ENCODE measurements at regions not wholly inside any gene's neighbourhood (a gene's known extent, or its start where the extent isn't known, plus 50 kb on each side); places are given as distances from the start of the nearest gene placed in this dataset.
"Not testable (repeated sequence)": the region's sequence is repeated elsewhere in the genome, so short reads cannot be mapped to it uniquely, and the experiment has no call there.

- no peak for ATAC-seq
- intact Hi-C loops (cut with micrococcal nuclease): no loop called here
- DNase-seq: no peak
These were observed 122.1 kb upstream of the LRIG1 start for GRCh38 chr3:66622756-66623457.

GRCh38 chr3:66625505-66626216 is 124.8 kb upstream of the LRIG1 start:
- no peak for ATAC-seq
- DNase-seq: no peak
- intact Hi-C loops (cut with micrococcal nuclease): no loop called here

DNA sequence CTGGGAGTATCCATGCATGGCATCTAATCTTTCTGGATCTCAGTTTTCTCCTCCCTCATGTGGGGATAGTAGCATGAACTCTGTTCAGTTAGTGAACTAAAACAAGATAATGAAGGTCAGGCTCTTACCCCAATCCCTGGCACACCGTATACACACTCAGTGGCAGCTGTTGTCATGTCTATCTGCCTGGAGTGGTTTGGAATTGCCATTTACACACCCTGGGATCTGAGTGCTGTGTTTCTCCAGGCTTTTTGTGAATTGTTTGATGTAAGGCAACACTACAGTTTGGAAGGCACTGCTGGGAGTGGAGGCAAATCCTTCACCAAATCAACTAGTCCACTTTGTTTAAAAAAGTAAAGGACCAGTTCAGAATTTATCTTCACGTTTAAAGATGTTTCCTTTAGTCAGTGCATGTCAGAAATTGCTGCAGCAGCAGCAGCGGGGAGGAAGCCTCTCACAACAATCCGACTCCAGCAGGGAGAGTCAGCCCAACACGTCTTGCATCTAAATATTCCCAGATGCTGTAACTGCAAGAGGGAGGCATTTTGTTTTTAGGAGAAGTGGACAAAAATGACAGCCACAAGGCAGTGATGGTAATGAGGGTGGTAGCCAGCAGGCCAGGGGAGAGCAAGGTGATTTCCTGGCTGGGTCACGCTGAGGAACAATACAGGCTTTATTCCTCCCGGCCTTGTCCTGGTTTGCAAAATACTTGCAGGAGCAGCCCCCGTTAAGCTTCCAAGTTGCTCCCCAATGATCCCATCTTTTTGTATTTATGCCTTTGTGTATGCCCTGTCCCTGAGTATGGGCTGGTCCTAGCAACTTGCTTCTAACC is 128.5 kb upstream of the LRIG1 start:
- intact Hi-C loops (cut with micrococcal nuclease): no loop called here
- no peak for DNase-seq
- no peak for ATAC-seq

GRCh38 chr3:66629982-66630368 is 129.2 kb upstream of the LRIG1 start:
- ATAC-seq: no peak
- no peak for DNase-seq
- intact Hi-C loops (cut with micrococcal nuclease): no loop called here

GRCh38 chr3:66633402-66634381 is 132.9 kb upstream of the LRIG1 start:
- ATAC-seq: no peak
- intact Hi-C loops (cut with micrococcal nuclease): no loop called here
- no peak for DNase-seq

DNA sequence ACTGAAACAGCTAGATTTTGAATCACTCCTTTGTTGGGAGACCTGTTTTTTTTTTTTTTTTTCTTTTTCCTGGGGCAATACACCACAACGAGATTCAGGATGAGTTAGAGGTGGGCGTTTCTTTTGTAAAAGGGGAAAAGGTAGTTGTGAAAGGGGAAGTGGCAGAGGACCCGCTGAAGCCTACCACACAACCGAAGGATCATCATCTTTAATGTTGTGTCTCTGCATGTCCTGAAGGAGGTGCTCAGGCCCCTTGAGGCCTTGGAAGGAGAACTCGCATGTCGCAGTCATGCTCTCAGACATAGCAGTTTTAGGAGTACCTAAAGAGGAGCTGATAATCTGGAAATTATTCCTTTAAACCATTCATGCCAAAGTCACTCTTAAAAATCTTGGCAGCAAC is 137.9 kb upstream of the LRIG1 start:
- ATAC-seq: no peak
- intact Hi-C loops (cut with micrococcal nuclease): no loop called here
- DNase-seq: no peak

DNA sequence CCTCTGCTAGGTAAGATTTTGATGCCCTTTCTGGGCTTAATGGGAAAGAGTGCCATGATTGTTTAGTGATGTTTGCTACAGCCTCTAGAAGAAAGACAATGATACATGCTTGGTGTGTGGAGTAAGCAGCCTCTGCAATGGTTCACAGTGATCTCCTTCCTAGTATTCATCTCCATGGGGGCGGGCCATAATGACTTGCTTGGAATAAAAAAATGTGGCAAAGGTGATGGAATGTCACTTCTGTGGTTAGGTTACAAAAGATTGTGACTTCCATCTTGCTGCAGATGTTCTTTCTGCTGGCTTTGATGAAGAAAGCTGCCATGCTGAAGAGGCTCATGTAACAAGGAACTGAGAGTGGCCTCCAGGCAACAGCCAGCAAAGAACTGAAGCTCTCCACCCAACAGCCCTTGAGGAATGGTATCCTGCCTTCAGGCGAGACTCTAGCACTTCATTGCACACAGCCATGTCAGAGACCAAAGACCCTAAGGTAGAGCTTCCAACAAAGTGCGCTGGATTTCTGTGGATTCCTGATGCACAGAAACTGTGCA is 139.1 kb upstream of the LRIG1 start:
- DNase-seq (no peak), ATAC-seq (no peak)
- intact Hi-C loops (cut with micrococcal nuclease): no loop called here

- intact Hi-C loops (cut with micrococcal nuclease): no loop called here
- DNase-seq (no peak), ATAC-seq (no peak)
These were observed 141.2 kb upstream of the LRIG1 start for GRCh38 chr3:66642019-66642418.

- intact Hi-C loops (cut with micrococcal nuclease): no loop called here
- DNase-seq (no peak), ATAC-seq (no peak)
These were observed 141.7 kb upstream of the LRIG1 start for GRCh38 chr3:66642484-66642883.

DNA sequence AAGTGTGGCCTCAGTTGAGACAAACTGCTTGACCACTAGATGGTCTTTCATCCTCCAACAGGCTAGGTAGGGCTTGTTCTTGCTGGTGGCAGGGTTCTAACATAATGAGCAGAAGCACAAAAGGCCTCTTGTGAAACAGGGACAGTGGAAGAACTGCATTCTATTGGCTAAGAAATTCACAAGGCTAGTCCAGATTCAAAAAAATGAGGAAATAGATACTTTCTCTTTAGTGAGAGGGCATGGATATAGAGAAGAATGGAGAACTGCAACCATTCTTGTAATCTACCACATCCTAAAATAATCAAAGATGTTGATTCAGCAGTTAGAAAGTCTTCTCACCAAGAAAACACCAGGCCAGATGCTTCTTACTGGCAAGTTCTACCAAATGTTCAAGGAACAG is 143.7 kb upstream of the LRIG1 start:
- DNase-seq (no peak), ATAC-seq (no peak)

GRCh38 chr3:66648975-66649374 is 148.2 kb upstream of the LRIG1 start:
- intact Hi-C loops (cut with micrococcal nuclease): no loop called here
- DNase-seq (no peak), ATAC-seq (no peak)

More for the DNA sequence above, 143.7 kb upstream of the LRIG1 start:
- intact Hi-C loops (cut with micrococcal nuclease): no loop called here

GRCh38 chr3:66651520-66651919 is 150.7 kb upstream of the LRIG1 start:
- intact Hi-C loops (cut with micrococcal nuclease); DNase-seq; ATAC-seq: not testable (repeated sequence)

GRCh38 chr3:66652100-66652499 is 151.3 kb upstream of the LRIG1 start:
- DNase-seq; intact Hi-C loops (cut with micrococcal nuclease); ATAC-seq: not testable (repeated sequence)

- DNase-seq (no peak), ATAC-seq (no peak)
- intact Hi-C loops (cut with micrococcal nuclease): no loop called here
These were observed 154.2 kb upstream of the LRIG1 start for GRCh38 chr3:66655044-66655443.

GRCh38 chr3:66655671-66656070 is 154.8 kb upstream of the LRIG1 start:
- ATAC-seq: no peak
- intact Hi-C loops (cut with micrococcal nuclease): no loop called here
- no peak for DNase-seq

GRCh38 chr3:66656609-66657008 is 155.8 kb upstream of the LRIG1 start:
- ATAC-seq (no peak), DNase-seq (no peak)
- intact Hi-C loops (cut with micrococcal nuclease): no loop called here

GRCh38 chr3:66659056-66659455 is 158.2 kb upstream of the LRIG1 start:
- intact Hi-C loops (cut with micrococcal nuclease): no loop called here
- DNase-seq (no peak), ATAC-seq (no peak)

GRCh38 chr3:66661628-66662027 is 160.8 kb upstream of the LRIG1 start:
- DNase-seq (no peak), ATAC-seq (no peak)
- intact Hi-C loops (cut with micrococcal nuclease): no loop called here

GRCh38 chr3:66662894-66663293 is 162.1 kb upstream of the LRIG1 start:
- ATAC-seq: no peak
- intact Hi-C loops (cut with micrococcal nuclease): no loop called here
- no peak for DNase-seq
